ENCODE measurements at regions not wholly inside any gene's neighbourhood (a gene's known extent, or its start where the extent isn't known, plus 50 kb on each side); places are given as distances from the start of the nearest gene placed in this dataset.

GRCh38 chrX:94041881-94042280 lies 367.9 kb downstream of the FAM133A start:
- Histone ChIP-seq H3K27ac (no peak overlapping the region), H3K4me3 (no peak overlapping the region), H3K36me3 (ENCODE audit: low read depth) (no peaks in the 10 kb centered on the region), H3K9me2 (ENCODE audit: insufficient read depth) (no peaks in the 10 kb centered on the region), H3K4me1 (replicated peaks; ENCODE audit: insufficient read depth) (no peaks in the 10 kb centered on the region), H3F3A (ENCODE audit: insufficient read depth, low read depth) (no peaks in the 10 kb centered on the region), H2AFZ (no peak overlapping the region), H3K27me3 (ENCODE audit: insufficient read depth, low read depth) (no peaks in the 10 kb centered on the region), H3K9me3 (ENCODE audit: insufficient read depth, low read depth) (no peaks in the 10 kb centered on the region), H3K79me2 (ENCODE audit: low read depth) (no peaks in the 10 kb centered on the region), H4K20me1 (ENCODE audit: insufficient read depth) (no peaks in the 10 kb centered on the region), H3K4me2 (no peak overlapping the region)
- BruUV-seq (replicated peaks), result no TSS peak
- POLR2A ChIA-PET (ENCODE audit: unreplicated experiment), result no interaction called here
- intact Hi-C loops (cut with micrococcal nuclease; ENCODE audit: unreplicated experiment), result no loop called here
- TF ChIP-seq CTCF (conservative IDR thresholded peaks at IDR 0.05), result no peak
- TF ChIP-seq EZH2 (IDR thresholded peaks at IDR 0.05; ENCODE audit: low read depth), result no peak
- CTCF ChIA-PET, result no interaction called here
- no peak for DNase-seq

- Histone ChIP-seq H3K36me3 (ENCODE audit: low read depth) (no peaks in the 10 kb centered on the region), H3K4me2 (no peak overlapping the region), H3K9me2 (ENCODE audit: insufficient read depth) (no peaks in the 10 kb centered on the region), H4K20me1 (ENCODE audit: insufficient read depth) (no peaks in the 10 kb centered on the region), H3K79me2 (ENCODE audit: low read depth) (no peaks in the 10 kb centered on the region), H3K4me3 (no peak overlapping the region), H3K27me3 (ENCODE audit: insufficient read depth, low read depth) (no peaks in the 10 kb centered on the region), H3F3A (ENCODE audit: insufficient read depth, low read depth) (no peaks in the 10 kb centered on the region), H3K4me1 (replicated peaks; ENCODE audit: insufficient read depth) (no peaks in the 10 kb centered on the region), H3K27ac (no peak overlapping the region), H3K9me3 (ENCODE audit: insufficient read depth, low read depth) (no peaks in the 10 kb centered on the region), H2AFZ (no peak overlapping the region)
- POLR2A ChIA-PET (ENCODE audit: unreplicated experiment), result no interaction called here
- no peak for TF ChIP-seq CTCF (conservative IDR thresholded peaks at IDR 0.05)
- TF ChIP-seq EZH2 (IDR thresholded peaks at IDR 0.05; ENCODE audit: low read depth), result no peak
- intact Hi-C loops (cut with micrococcal nuclease; ENCODE audit: unreplicated experiment), result no loop called here
- no peak for DNase-seq
- CTCF ChIA-PET, result no interaction called here
- BruUV-seq (replicated peaks), result no TSS peak
These were observed 371.7 kb downstream of the FAM133A start for GRCh38 chrX:94045724-94046123.

- Histone ChIP-seq H3K27me3 (ENCODE audit: insufficient read depth, low read depth) (no peaks in the 10 kb centered on the region), H3K4me2 (no peak overlapping the region), H4K20me1 (ENCODE audit: insufficient read depth) (no peaks in the 10 kb centered on the region), H3K27ac (no peak overlapping the region), H3F3A (ENCODE audit: insufficient read depth, low read depth) (no peaks in the 10 kb centered on the region), H3K79me2 (ENCODE audit: low read depth) (no peaks in the 10 kb centered on the region), H3K4me3 (no peak overlapping the region), H3K9me3 (ENCODE audit: insufficient read depth, low read depth) (no peaks in the 10 kb centered on the region), H2AFZ (no peak overlapping the region), H3K36me3 (ENCODE audit: low read depth) (no peaks in the 10 kb centered on the region), H3K9me2 (ENCODE audit: insufficient read depth) (no peaks in the 10 kb centered on the region), H3K4me1 (replicated peaks; ENCODE audit: insufficient read depth) (no peaks in the 10 kb centered on the region)
- ChIA-PET CTCF (no interaction called here), POLR2A (ENCODE audit: unreplicated experiment) (no interaction called here)
- DNase-seq, result no peak
- TF ChIP-seq CTCF (conservative IDR thresholded peaks at IDR 0.05) (no peak), EZH2 (IDR thresholded peaks at IDR 0.05; ENCODE audit: low read depth) (no peak)
- intact Hi-C loops (cut with micrococcal nuclease; ENCODE audit: unreplicated experiment), result no loop called here
- no TSS peak for BruUV-seq (replicated peaks)
These were observed 377.9 kb downstream of the FAM133A start for GRCh38 chrX:94051926-94052325.

All from PC-9 (cell line).